ENCODE measurements at regions not wholly inside any gene's neighbourhood (a gene's known extent, or its start where the extent isn't known, plus 50 kb on each side); places are given as distances from the start of the nearest gene placed in this dataset.
A peak's percentile ranks its signal among the peaks of the same experiment; 100 is the strongest.

- TF ChIP-seq AFF4 (CRISPR knock-in tag; IDR thresholded peaks at IDR 0.05) (no peak), HSF4 (CRISPR knock-in tag; IDR thresholded peaks at IDR 0.05; ENCODE audit: borderline replicate concordance) (no peak), RBM17 (IDR thresholded peaks at IDR 0.05; ENCODE audit: borderline replicate concordance, low read depth, low read length) (no peak), PHF8 (IDR thresholded peaks at IDR 0.05; ENCODE audit: borderline replicate concordance, low read length) (no peak), ARNT (IDR thresholded peaks at IDR 0.05) (peak in 1 of 2 experiments; percentile 40; a peak in 1 of 4 replicates), ZNF57 (CRISPR knock-in tag; IDR thresholded peaks at IDR 0.05) (no peak), RFX5 (IDR thresholded peaks at IDR 0.05; ENCODE audit: low read depth, low read length) (no peak), SMAD2 (IDR thresholded peaks at IDR 0.05; ENCODE audit: low read depth, low read length) (no peak), TEAD1 (CRISPR knock-in tag; IDR thresholded peaks at IDR 0.05) (no peak), ZZZ3 (IDR thresholded peaks at IDR 0.05) (no peak), FOXM1 (IDR thresholded peaks at IDR 0.05; ENCODE audit: low read depth) (peak; percentile 67; the same call in 1 of the 2 replicates), FOXM1 (CRISPR knock-in tag; IDR thresholded peaks at IDR 0.05; ENCODE audit: low read depth) (no peak), U2AF1 (optimal IDR thresholded peaks at IDR 0.05; ENCODE audit: low read depth, low read length) (no peak), HDAC1 (IDR thresholded peaks at IDR 0.05) (no peak), TFAP4 (CRISPR knock-in tag; IDR thresholded peaks at IDR 0.05; ENCODE audit: borderline replicate concordance) (no peak), CEBPG (CRISPR knock-in tag; IDR thresholded peaks at IDR 0.05) (no peak), CEBPG (tag; conservative IDR thresholded peaks at IDR 0.05 in 1 of 2, IDR thresholded peaks at IDR 0.05 in 1 of 2) (no peak), TFE3 (CRISPR knock-in tag; IDR thresholded peaks at IDR 0.05) (no peak), GATAD2A (IDR thresholded peaks at IDR 0.05) (no peak), SP1 (CRISPR knock-in tag; IDR thresholded peaks at IDR 0.05) (no peak)
These were observed 125.2 kb upstream of the RFLNA start (continued) for GRCh38 chr12:124169577-124170284.
